IMR-90 (cell line): ENCODE measurements at regions not wholly inside any gene's neighbourhood (a gene's known extent, or its start where the extent isn't known, plus 50 kb on each side); places are given as distances from the start of the nearest gene placed in this dataset.

Experiments
- ATAC-seq: fragments of 200-7000 bp; cut with Tn5 transposase; 2 replicates; pipeline ENCODE4 v1.9.1; 2020; ENCODE audit warnings: low read depth, mild to moderate bottlenecking, moderate library complexity
- BruUV-seq: library from RNA; stranded (reverse); fragments of 400-500 nt; replicated peaks from 2 replicates; lab custom pipeline; 2021; lab: Mats Ljungman, UMichigan
- CTCF ChIA-PET: fragments of 300-600 bp; formaldehyde crosslinking; extraction: SDS; loops from one replicate; lab custom pipeline; 2021; ENCODE audit warnings: antibody characterized with exemption; lab: Yijun Ruan, JAX
- POLR2A ChIA-PET: fragments of 300-600 bp; sonication (Branson Sonifier 250); formaldehyde crosslinking; loops from one replicate; lab custom pipeline; 2022; ENCODE audit warnings: antibody characterized with exemption; ENCODE audit not compliant: unreplicated experiment; lab: Charles Lee
- DNase-seq: peaks from one replicate; pipeline ENCODE4 v3.0.0; 2013
- H2AFZ ChIP-seq: replicated peaks from 2 replicates; pipeline ENCODE3; 2013; ENCODE audit warnings: low read length, mild to moderate bottlenecking; ENCODE audit not compliant: poor library complexity
- H2AK5ac ChIP-seq: 2 replicates; pipeline ENCODE4 v1.6.1; 2013; ENCODE audit warnings: low read depth, low read length, inconsistent platforms
- H2AK9ac ChIP-seq: replicated peaks from 2 replicates; pipeline ENCODE3; 2013; ENCODE audit warnings: mild to moderate bottlenecking, low read depth, low read length, moderate library complexity; ENCODE audit not compliant: poor library complexity
- H2BK120ac ChIP-seq: 2 replicates; pipeline ENCODE4 v1.6.1; 2013; ENCODE audit warnings: low read depth, low read length, inconsistent platforms
- H2BK15ac ChIP-seq: 3 replicates; pipeline ENCODE4 v1.6.1; 2013; ENCODE audit warnings: low read depth, low read length, inconsistent platforms
- H2BK20ac ChIP-seq: 2 replicates; pipeline ENCODE4 v1.6.1; 2013; ENCODE audit warnings: low read depth, mild to moderate bottlenecking, inconsistent platforms, low read length, moderate library complexity
- H2BK5ac ChIP-seq: 2 replicates; pipeline ENCODE4 v1.6.1; 2013; ENCODE audit warnings: mild to moderate bottlenecking, low read depth, low read length, inconsistent platforms; ENCODE audit not compliant: poor library complexity, severe bottlenecking
- H3K14ac ChIP-seq: replicated peaks from 2 replicates; pipeline ENCODE4 v1.6.1; 2013; ENCODE audit warnings: low read depth, low read length, inconsistent platforms
- H3K18ac ChIP-seq: 2 replicates; pipeline ENCODE4 v1.6.1; 2013; ENCODE audit warnings: low read depth, low read length, control low read depth
- H3K23ac ChIP-seq: 2 replicates; pipeline ENCODE4 v1.6.1; 2013; ENCODE audit warnings: low read depth, low read length, inconsistent platforms
- H3K27ac ChIP-seq: 2 replicates; pipeline ENCODE4 v1.5.1; 2013; ENCODE audit warnings: mild to moderate bottlenecking, control low read depth, low read length; ENCODE audit not compliant: insufficient read depth
- H3K27me3 ChIP-seq: 2 replicates; pipeline ENCODE4 v1.6.1; 2013; ENCODE audit warnings: low read length; ENCODE audit not compliant: control insufficient read depth, insufficient read depth
- H3K36me3 ChIP-seq: 2 replicates; pipeline ENCODE4 v1.6.1; 2013; ENCODE audit warnings: low read length, mixed read lengths; ENCODE audit not compliant: control insufficient read depth, insufficient read depth
- H3K4ac ChIP-seq: 2 replicates; pipeline ENCODE4 v1.6.1; 2013; ENCODE audit warnings: low read depth, low read length, inconsistent platforms
- H3K4me1 ChIP-seq: 2 replicates; pipeline ENCODE4 v1.6.1; 2013; ENCODE audit warnings: low read length, mixed read lengths; ENCODE audit not compliant: control insufficient read depth, insufficient read depth
- H3K4me2 ChIP-seq: 2 replicates; pipeline ENCODE4 v1.6.1; 2013; ENCODE audit warnings: low read depth, mild to moderate bottlenecking, control low read depth, low read length, moderate library complexity
- H3K4me3 ChIP-seq: 2 replicates; pipeline ENCODE4 v1.5.1; 2013; ENCODE audit warnings: low read depth, mild to moderate bottlenecking, control low read depth, low read length, moderate library complexity; ENCODE audit not compliant: insufficient read depth
- H3K56ac ChIP-seq: 2 replicates; pipeline ENCODE4 v1.6.1; 2013; ENCODE audit warnings: low read length, inconsistent platforms; ENCODE audit not compliant: insufficient read depth; ENCODE audit errors: extremely low read depth
- H3K79me1 ChIP-seq, 2 experiments: 2 replicates each; pipeline ENCODE4 v1.6.1; 2013; ENCODE audit warnings: low read length in 2 of 2, inconsistent platforms in 1 of 2, low read depth in 1 of 2
- H3K9ac ChIP-seq: 2 replicates; pipeline ENCODE4 v1.6.1; 2013; ENCODE audit warnings: low read depth, low read length, control low read depth
- H3K9me1 ChIP-seq: 2 replicates; pipeline ENCODE4 v1.6.1; 2013; ENCODE audit warnings: low read length, inconsistent platforms; ENCODE audit not compliant: insufficient read depth
- H3K9me3 ChIP-seq: 2 replicates; pipeline ENCODE4 v1.6.1; 2013; ENCODE audit warnings: low read length; ENCODE audit not compliant: control insufficient read depth, insufficient read depth
- H4K20me1 ChIP-seq: 2 replicates; pipeline ENCODE4 v1.6.1; 2013; ENCODE audit warnings: low read length, inconsistent platforms; ENCODE audit not compliant: insufficient read depth
- H4K5ac ChIP-seq: 2 replicates; pipeline ENCODE4 v1.6.1; 2013; ENCODE audit warnings: mild to moderate bottlenecking, low read depth, low read length, control low read depth
- H4K8ac ChIP-seq, 2 experiments: 2 replicates each; pipeline ENCODE4 v1.6.1; 2013; ENCODE audit warnings: low read depth in 2 of 2, low read length in 2 of 2, control low read depth in 1 of 2, inconsistent platforms in 1 of 2
- H4K91ac ChIP-seq: 2 replicates; pipeline ENCODE4 v1.6.1; 2013; ENCODE audit warnings: low read depth, low read length, inconsistent platforms; ENCODE audit not compliant: insufficient read depth
- BHLHE40 ChIP-seq: fragments of 150-350 bp; IDR thresholded peaks from 2 replicates; pipeline ENCODE4 v1.6.1; 2016; ENCODE audit warnings: mild to moderate bottlenecking, low read depth, low read length
- CEBPB ChIP-seq: IDR thresholded peaks from 2 replicates; pipeline ENCODE4 v1.6.1; 2012; ENCODE audit warnings: low read depth, low read length, improper control_type of control experiment
- CTCF ChIP-seq: conservative IDR thresholded peaks from 2 replicates; pipeline ENCODE4 v1.5.1; 2012; ENCODE audit warnings: mild to moderate bottlenecking, low read depth, low read length, improper control_type of control experiment
- ELK1 ChIP-seq: fragments of 150-350 bp; IDR thresholded peaks from 2 replicates; pipeline ENCODE4 v1.6.1; 2016; ENCODE audit warnings: low read depth, mild to moderate bottlenecking, low read length, moderate library complexity, borderline replicate concordance
- FOS ChIP-seq: fragments of 150-350 bp; IDR thresholded peaks from 2 replicates; pipeline ENCODE4 v1.6.1; 2016; ENCODE audit warnings: low read depth, low read length
- MAFK ChIP-seq: IDR thresholded peaks from 2 replicates; pipeline ENCODE4 v1.6.1; 2012; ENCODE audit warnings: low read depth, low read length, improper control_type of control experiment
- MAZ ChIP-seq: IDR thresholded peaks from 2 replicates; pipeline ENCODE4 v1.6.1; 2012; ENCODE audit warnings: low read depth, mild to moderate bottlenecking, low read length, improper control_type of control experiment, moderate library complexity, borderline replicate concordance
- MXI1 ChIP-seq: IDR thresholded peaks from 2 replicates; pipeline ENCODE4 v1.6.1; 2012; ENCODE audit warnings: low read depth, mild to moderate bottlenecking, low read length, moderate library complexity, borderline replicate concordance
- NFE2L2 ChIP-seq: fragments of 150-350 bp; IDR thresholded peaks from 2 replicates; pipeline ENCODE4 v1.6.1; 2016; ENCODE audit warnings: low read depth, mild to moderate bottlenecking, low read length
- POLR2A ChIP-seq: IDR thresholded peaks from 2 replicates; pipeline ENCODE4 v1.6.1; 2012; ENCODE audit warnings: mild to moderate bottlenecking, low read depth, low read length
- RAD21 ChIP-seq: IDR thresholded peaks from 2 replicates; pipeline ENCODE4 v1.6.1; 2012; ENCODE audit warnings: low read length, improper control_type of control experiment
- RCOR1 ChIP-seq: IDR thresholded peaks from 2 replicates; pipeline ENCODE4 v1.6.1; 2012; ENCODE audit warnings: mild to moderate bottlenecking, low read length, improper control_type of control experiment; ENCODE audit not compliant: insufficient replicate concordance
- RFX5 ChIP-seq: IDR thresholded peaks from 2 replicates; pipeline ENCODE4 v1.8.0; 2012; ENCODE audit warnings: low read depth, mild to moderate bottlenecking, low read length, moderate library complexity
- USF2 ChIP-seq: fragments of 150-350 bp; IDR thresholded peaks from 2 replicates; pipeline ENCODE4 v1.6.1; 2017; ENCODE audit warnings: mild to moderate bottlenecking, antibody characterized with exemption, low read length, low read depth
- WGBS, 2 experiments: methylation state at CpG; one replicate each; pipeline versions ENCODE4 v1.1.5 to v1.1.7; 2013; ENCODE audit warnings: missing lambda C conversion rate in 2 of 2; ENCODE audit not compliant: insufficient read length in 1 of 2; ENCODE audit errors: extremely low coverage in 2 of 2; 5-methylcytosine and 5-hydroxymethylcytosine counted together
- dilution Hi-C: fragments of 300-500 bp; cut with HindIII; formaldehyde crosslinking; loops from one replicate; pipeline ENCODE4 v1.14.3; 2018; ENCODE audit warnings: low sequenced_read_pairs; ENCODE audit not compliant: unreplicated experiment
- in situ Hi-C: fragments of 300-500 bp; cut with MboI; formaldehyde crosslinking; loops from 3 replicates; pipeline ENCODE4 v1.14.3; 2019; ENCODE audit warnings: low sequenced_read_pairs, inconsistent platforms, mixed read lengths
- intact Hi-C: fragments of 100-400 bp; cut with micrococcal nuclease; formaldehyde crosslinking; loops from 2 replicates; pipeline ENCODE4 v1.10.0; 2022

GRCh38 chr4:105014635-105015034 is 132.0 kb upstream of the TET2 start:
- no TSS peak for BruUV-seq
- Histone ChIP-seq H2BK120ac (no peak overlapping the region), H3K27ac (no peak overlapping the region), H3K79me1 (no peaks in the 10 kb centered on the region), H2BK5ac (no peak overlapping the region), H2AK9ac (no peak overlapping the region), H3K23ac (no peak overlapping the region), H3K9me1 (no peaks in the 10 kb centered on the region), H2BK15ac (no peak overlapping the region), H3K4me2 (no peak overlapping the region), H4K91ac (no peak overlapping the region), H3K4me1 (no peaks in the 10 kb centered on the region), H3K9me3 (no peaks in the 10 kb centered on the region), H4K8ac (no peak overlapping the region), H3K9ac (no peak overlapping the region), H2AFZ (no peak overlapping the region), H3K18ac (no peak overlapping the region), H2BK20ac (no peak overlapping the region), H4K20me1 (no peaks in the 10 kb centered on the region), H3K27me3 (no peaks in the 10 kb centered on the region), H3K4ac (no peak overlapping the region), H3K56ac (no peak overlapping the region), H4K5ac (no peak overlapping the region), H3K14ac (no peak overlapping the region), H2AK5ac (no peak overlapping the region), H3K36me3 (no peaks in the 10 kb centered on the region), H3K4me3 (no peak overlapping the region)
- dilution Hi-C loops (no loop called here), in situ Hi-C loops (no loop called here), intact Hi-C loops (no loop called here)
- DNase-seq: no peak
- ATAC-seq: no peak
- no peak for TF ChIP-seq MAFK
- TF ChIP-seq MAZ: no peak
- no peak for TF ChIP-seq RCOR1
- no peak for TF ChIP-seq RAD21
- TF ChIP-seq MXI1: no peak
- TF ChIP-seq RFX5: no peak
- no peak for TF ChIP-seq BHLHE40
- no peak for TF ChIP-seq CTCF
- TF ChIP-seq POLR2A: no peak
- no peak for TF ChIP-seq USF2
- no peak for TF ChIP-seq CEBPB
- TF ChIP-seq FOS: no peak
- no peak for TF ChIP-seq NFE2L2
- no peak for TF ChIP-seq ELK1
- 86% methylated on average over 2 of the region's 4 CpGs; no CpG with 5 or more reads in 1 of the 2 experiments for WGBS, 2 experiments
- POLR2A ChIA-PET: no interaction called here
- CTCF ChIA-PET: no interaction called here
